H9 (cell line): ENCODE measurements at regions not wholly inside any gene's neighbourhood (a gene's known extent, or its start where the extent isn't known, plus 50 kb on each side); places are given as distances from the start of the nearest gene placed in this dataset.

Experiments used
- DNase-seq: peaks from one replicate; pipeline ENCODE4 v3.0.0-alpha.2; 2017
- H2AFZ ChIP-seq: one replicate; pipeline ENCODE4 v1.6.1; 2013; ENCODE audit warnings: mild to moderate bottlenecking, low read length, control low read depth, moderate library complexity
- H2AK5ac ChIP-seq: 2 replicates; pipeline ENCODE4 v1.6.1; 2013; ENCODE audit warnings: low read length, control low read depth, mixed read lengths; ENCODE audit not compliant: insufficient read length
- H2BK120ac ChIP-seq: one replicate; pipeline ENCODE4 v1.6.1; 2013; ENCODE audit warnings: low read depth, mild to moderate bottlenecking, low read length, control low read depth, inconsistent platforms; ENCODE audit not compliant: poor library complexity, severe bottlenecking
- H2BK12ac ChIP-seq: 2 replicates; pipeline ENCODE4 v1.6.1; 2013; ENCODE audit warnings: low read length, control low read depth, mixed read lengths, low read depth; ENCODE audit not compliant: insufficient read length
- H2BK15ac ChIP-seq: 2 replicates; pipeline ENCODE4 v1.6.1; 2013; ENCODE audit warnings: low read depth, low read length, control low read depth
- H2BK20ac ChIP-seq: one replicate; pipeline ENCODE4 v1.6.1; 2013; ENCODE audit warnings: low read depth, mild to moderate bottlenecking, low read length, control low read depth, inconsistent platforms; ENCODE audit not compliant: poor library complexity, severe bottlenecking
- H2BK5ac ChIP-seq: 2 replicates; pipeline ENCODE4 v1.6.1; 2013; ENCODE audit warnings: low read length, control low read depth, mixed read lengths; ENCODE audit not compliant: insufficient read length
- H3K14ac ChIP-seq: 2 replicates; pipeline ENCODE4 v1.6.1; 2013; ENCODE audit warnings: low read length, control low read depth; ENCODE audit not compliant: insufficient read depth
- H3K18ac ChIP-seq: 2 replicates; pipeline ENCODE4 v1.6.1; 2013; ENCODE audit warnings: low read depth, mild to moderate bottlenecking, mixed read lengths, low read length, control low read depth; ENCODE audit not compliant: insufficient read length
- H3K23ac ChIP-seq: 2 replicates; pipeline ENCODE4 v1.6.1; 2013; ENCODE audit warnings: low read length, control low read depth, mixed read lengths, low read depth; ENCODE audit not compliant: insufficient read length
- H3K23me2 ChIP-seq: 2 replicates; pipeline ENCODE4 v1.6.1; 2013; ENCODE audit warnings: low read depth, mild to moderate bottlenecking, mixed read lengths, low read length, control low read depth; ENCODE audit not compliant: insufficient read length, poor library complexity, severe bottlenecking
- H3K27ac ChIP-seq: 2 replicates; pipeline ENCODE4 v1.5.1; 2013; ENCODE audit warnings: low read length, control low read depth, mixed read lengths, low read depth; ENCODE audit not compliant: insufficient read length
- H3K27me3 ChIP-seq: 2 replicates; pipeline ENCODE4 v1.6.1; 2013; ENCODE audit warnings: low read length, control low read depth, inconsistent platforms; ENCODE audit not compliant: insufficient read depth
- H3K4ac ChIP-seq: 2 replicates; pipeline ENCODE4 v1.6.1; 2013; ENCODE audit warnings: low read depth, mild to moderate bottlenecking, control low read depth, inconsistent platforms, low read length, moderate library complexity
- H3K4me1 ChIP-seq: 2 replicates; pipeline ENCODE4 v1.6.1; 2013; ENCODE audit warnings: low read length, control low read depth, inconsistent platforms; ENCODE audit not compliant: insufficient read depth
- H3K4me2 ChIP-seq: 2 replicates; pipeline ENCODE4 v1.6.1; 2013; ENCODE audit warnings: low read length, control low read depth, mixed read lengths; ENCODE audit not compliant: insufficient read length, insufficient read depth
- H3K56ac ChIP-seq: 2 replicates; pipeline ENCODE4 v1.6.1; 2013; ENCODE audit warnings: low read depth, mild to moderate bottlenecking, mixed read lengths, low read length, control low read depth; ENCODE audit not compliant: insufficient read length
- H3K79me1 ChIP-seq: 2 replicates; pipeline ENCODE4 v1.6.1; 2013; ENCODE audit warnings: low read depth, mild to moderate bottlenecking, moderate library complexity, low read length, control low read depth, inconsistent platforms; ENCODE audit not compliant: insufficient read depth, poor library complexity, severe bottlenecking
- H3K79me2 ChIP-seq: 2 replicates; pipeline ENCODE4 v1.6.1; 2013; ENCODE audit warnings: low read length, control low read depth, inconsistent platforms; ENCODE audit not compliant: insufficient read depth
- H3K9ac ChIP-seq: 2 replicates; pipeline ENCODE4 v1.6.1; 2013; ENCODE audit warnings: low read length, control low read depth, mixed read lengths; ENCODE audit not compliant: insufficient read length; ENCODE audit errors: extremely low read depth
- H3K9me3 ChIP-seq: one replicate; pipeline ENCODE4 v1.6.1; 2013; ENCODE audit warnings: low read depth, low read length, inconsistent platforms; ENCODE audit not compliant: control insufficient read depth
- H3T11ph ChIP-seq: one replicate; pipeline ENCODE4 v1.6.1; 2013; ENCODE audit warnings: mild to moderate bottlenecking, low read length, control low read depth, inconsistent platforms
- H4K20me1 ChIP-seq: one replicate; pipeline ENCODE4 v1.6.1; 2013; ENCODE audit not compliant: control insufficient read depth, insufficient read length, insufficient read depth
- H4K5ac ChIP-seq: 2 replicates; pipeline ENCODE4 v1.6.1; 2013; ENCODE audit warnings: low read depth, mild to moderate bottlenecking, mixed read lengths, low read length, control low read depth; ENCODE audit not compliant: insufficient read length
- H4K8ac ChIP-seq: replicated peaks from 2 replicates; pipeline ENCODE4 v1.6.1; 2013; ENCODE audit warnings: low read length, control low read depth, mixed read lengths, low read depth; ENCODE audit not compliant: insufficient read length
- H4K91ac ChIP-seq: 2 replicates; pipeline ENCODE4 v1.6.1; 2013; ENCODE audit warnings: low read depth, mild to moderate bottlenecking, moderate library complexity, mixed read lengths, low read length, control low read depth; ENCODE audit not compliant: insufficient read length
- H3K27ac Mint-ChIP-seq, 3 experiments: 2 replicates in 2 of 3; 3 replicates in 1 of 3; pipeline ENCODE4 v1.8.0; 2020 to 2021; ENCODE audit warnings: mixed read lengths in 3 of 3, mild to moderate bottlenecking in 1 of 3, moderate library complexity in 1 of 3
- H3K27me3 Mint-ChIP-seq: 2 replicates; pipeline ENCODE4 v1.8.0; 2021; ENCODE audit warnings: low read depth, mild to moderate bottlenecking, moderate library complexity, mixed read lengths
- H3K36me3 Mint-ChIP-seq, 3 experiments: 2 replicates in 2 of 3; 3 replicates in 1 of 3; pipeline ENCODE4 v1.8.0; 2020 to 2021; ENCODE audit warnings: low read depth in 3 of 3, mixed read lengths in 3 of 3; ENCODE audit not compliant: insufficient read depth in 1 of 3
- H3K4me1 Mint-ChIP-seq, 2 experiments: 2 replicates each; pipeline ENCODE4 v1.8.0; 2020; ENCODE audit warnings: mixed read lengths in 2 of 2
- H3K4me3 Mint-ChIP-seq, 2 experiments: 2 replicates in 1 of 2; 3 replicates in 1 of 2; pipeline ENCODE4 v1.8.0; 2020 to 2021; ENCODE audit warnings: mild to moderate bottlenecking in 2 of 2, mixed read lengths in 2 of 2, moderate library complexity in 1 of 2
- H3K9me3 Mint-ChIP-seq, 2 experiments: 2 replicates in 1 of 2; 3 replicates in 1 of 2; pipeline ENCODE4 v1.8.0; 2020; ENCODE audit warnings: mild to moderate bottlenecking in 2 of 2, mixed read lengths in 2 of 2, moderate library complexity in 1 of 2
- CTCF ChIP-seq: fragments of 200-600 bp; sonication (generic); conservative IDR thresholded peaks from 3 replicates; pipeline ENCODE4 v1.8.0; 2021; ENCODE audit warnings: antibody characterized with exemption, mild to moderate bottlenecking
- WGBS: extraction: QIAGEN DNeasy Blood & Tissue Kit; methylation state at CpG from one replicate; pipeline ENCODE4 v1.1.7; 2013; ENCODE audit warnings: missing lambda C conversion rate, low lambda C conversion rate, mixed read lengths; ENCODE audit not compliant: insufficient read length; ENCODE audit errors: extremely low coverage; 5-methylcytosine and 5-hydroxymethylcytosine counted together

GRCh38 chr9:73807952-73808351 is 656.3 kb downstream of the ANXA1 start:
- no peak overlapping the region for H2BK5ac ChIP-seq
- H3K79me2 ChIP-seq, result no peaks in the 10 kb centered on the region
- Mint-ChIP-seq H3K27ac (no peak overlapping the region), H3K9me3 (peaks cover 0 to 2% of the 10 kb centered on the region in 2 experiments; a peak in 1 of 5 replicates), H3K27me3 (no peaks in the 10 kb centered on the region), H3K4me3 (no peak overlapping the region), H3K36me3 (no peaks in the 10 kb centered on the region), H3K4me1 (peaks cover 0 to 2% of the 10 kb centered on the region in 2 experiments; a peak in 2 of 4 replicates)
- no peak overlapping the region for H3K27ac ChIP-seq
- H2BK20ac ChIP-seq, result no peak overlapping the region
- no peak overlapping the region for H3K4ac ChIP-seq
- H3K79me1 ChIP-seq, result no peaks in the 10 kb centered on the region
- no peak overlapping the region for H3K23ac ChIP-seq
- no peak overlapping the region for H3K14ac ChIP-seq
- H4K8ac ChIP-seq, result no peak overlapping the region
- H4K91ac ChIP-seq, result no peak overlapping the region
- H3K56ac ChIP-seq, result no peak overlapping the region
- H3K27me3 ChIP-seq, result no peaks in the 10 kb centered on the region
- H3K18ac ChIP-seq, result no peak overlapping the region
- TF ChIP-seq CTCF, result no peak
- no peak overlapping the region for H3K9ac ChIP-seq
- no peak overlapping the region for H2BK120ac ChIP-seq
- no peak overlapping the region for H2AK5ac ChIP-seq
- no peak overlapping the region for H4K5ac ChIP-seq
- no CpG with 5 or more reads among the region's 1 CpG for WGBS
- no peak overlapping the region for H3T11ph ChIP-seq
- no peak overlapping the region for H2BK15ac ChIP-seq
- H4K20me1 ChIP-seq, result no peaks in the 10 kb centered on the region
- no peak overlapping the region for H3K4me2 ChIP-seq
- H2AFZ ChIP-seq, result no peak overlapping the region
- no peaks in the 10 kb centered on the region for H3K23me2 ChIP-seq
- no peaks in the 10 kb centered on the region for H3K9me3 ChIP-seq
- H3K4me1 ChIP-seq, result no peaks in the 10 kb centered on the region
- H2BK12ac ChIP-seq, result no peak overlapping the region
- no peak for DNase-seq
